GM10248 (cell line): ENCODE measurements at regions not wholly inside any gene's neighbourhood (a gene's known extent, or its start where the extent isn't known, plus 50 kb on each side); places are given as distances from the start of the nearest gene placed in this dataset.

ENCODE experiments used
- CTCF ChIA-PET: fragments of 300-600 bp; sonication (Branson Sonifier 250); formaldehyde crosslinking; extraction: SDS; loops from one replicate; lab custom pipeline; 2021; ENCODE audit warnings: antibody characterized with exemption; lab: Yijun Ruan, JAX
- POLR2A ChIA-PET: fragments of 350-650 bp; sonication (Branson Sonifier 250); formaldehyde crosslinking; extraction: SDS; loops from one replicate; lab custom pipeline; 2020; ENCODE audit warnings: antibody characterized with exemption; lab: Yijun Ruan, JAX
- DNase-seq: peaks from one replicate; pipeline ENCODE4 v3.0.0; 2012; ENCODE audit errors: extremely low spot score
- TF ChIP-seq, protein P1 (sequence below): IDR thresholded peaks from 2 replicates; pipeline ENCODE4 v1.5.1; 2012; ENCODE audit warnings: mild to moderate bottlenecking, low read depth; ENCODE audit errors: extremely low read depth, missing control alignments, control extremely low read depth

GRCh38 chr10:61251089-61251488, 202.1 kb downstream of the TMEM26 start:
- POLR2A ChIA-PET, result no interaction called here
- CTCF ChIA-PET, result no interaction called here
- TF ChIP-seq, protein P1, sequence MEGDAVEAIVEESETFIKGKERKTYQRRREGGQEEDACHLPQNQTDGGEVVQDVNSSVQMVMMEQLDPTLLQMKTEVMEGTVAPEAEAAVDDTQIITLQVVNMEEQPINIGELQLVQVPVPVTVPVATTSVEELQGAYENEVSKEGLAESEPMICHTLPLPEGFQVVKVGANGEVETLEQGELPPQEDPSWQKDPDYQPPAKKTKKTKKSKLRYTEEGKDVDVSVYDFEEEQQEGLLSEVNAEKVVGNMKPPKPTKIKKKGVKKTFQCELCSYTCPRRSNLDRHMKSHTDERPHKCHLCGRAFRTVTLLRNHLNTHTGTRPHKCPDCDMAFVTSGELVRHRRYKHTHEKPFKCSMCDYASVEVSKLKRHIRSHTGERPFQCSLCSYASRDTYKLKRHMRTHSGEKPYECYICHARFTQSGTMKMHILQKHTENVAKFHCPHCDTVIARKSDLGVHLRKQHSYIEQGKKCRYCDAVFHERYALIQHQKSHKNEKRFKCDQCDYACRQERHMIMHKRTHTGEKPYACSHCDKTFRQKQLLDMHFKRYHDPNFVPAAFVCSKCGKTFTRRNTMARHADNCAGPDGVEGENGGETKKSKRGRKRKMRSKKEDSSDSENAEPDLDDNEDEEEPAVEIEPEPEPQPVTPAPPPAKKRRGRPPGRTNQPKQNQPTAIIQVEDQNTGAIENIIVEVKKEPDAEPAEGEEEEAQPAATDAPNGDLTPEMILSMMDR, result no peak
- no peak for DNase-seq

DNA sequence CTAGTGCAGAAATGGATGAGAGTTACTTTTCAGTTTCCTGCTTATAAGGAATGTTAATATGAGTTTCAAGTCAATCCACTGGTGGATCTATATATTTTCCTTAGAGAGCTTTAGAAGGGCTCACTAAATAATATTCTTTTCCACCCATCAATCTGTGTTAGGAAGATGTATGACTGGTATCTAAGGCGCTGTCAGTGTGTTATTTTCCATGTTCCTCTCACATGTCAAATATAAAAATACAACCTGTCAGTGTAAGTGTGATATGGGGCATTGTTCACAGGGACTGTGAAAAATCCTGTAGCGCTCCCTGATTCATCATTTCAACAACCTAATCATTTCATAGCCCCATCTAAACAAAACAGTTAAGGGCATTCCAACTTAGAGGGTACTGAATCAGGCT, 203.1 kb downstream of the TMEM26 start:
- ChIA-PET POLR2A (no interaction called here), CTCF (interaction anchor here (1.6 kb wide), 1 partner anchor 59 kb away, joined by 3 read pairs; no protein-coding TSS in a partner anchor)
- TF ChIP-seq, protein P1, result no peak
- no peak for DNase-seq

GRCh38 chr10:61248013-61248412, 205.2 kb downstream of the TMEM26 start:
- ChIA-PET POLR2A (no interaction called here), CTCF (no interaction called here)
- TF ChIP-seq, protein P1, result no peak
- no peak for DNase-seq

GRCh38 chr10:61244261-61244775, 208.9 kb downstream of the TMEM26 start:
- ChIA-PET POLR2A (no interaction called here), CTCF (interaction anchor here (1.6 kb wide), 1 partner anchor 11 kb away, joined by 4 read pairs; no protein-coding TSS in a partner anchor)
- TF ChIP-seq, protein P1, result no peak
- DNase-seq, result no peak

- no peak for DNase-seq
- TF ChIP-seq, protein P1, result no peak
- CTCF ChIA-PET, result interaction anchor here (1.2 kb wide), 1 partner anchor 11 kb away, joined by 4 read pairs; no protein-coding TSS in a partner anchor
- POLR2A ChIA-PET, result no interaction called here
Observed at GRCh38 chr10:61232780-61233179, 220.4 kb downstream of the TMEM26 start.

GRCh38 chr10:61225939-61226338, 227.2 kb downstream of the TMEM26 start:
- no peak for DNase-seq
- CTCF ChIA-PET, result no interaction called here
- TF ChIP-seq, protein P1, result no peak
- POLR2A ChIA-PET, result no interaction called here
